RWPE1 (cell line): ENCODE measurements at regions not wholly inside any gene's neighbourhood (a gene's known extent, or its start where the extent isn't known, plus 50 kb on each side); places are given as distances from the start of the nearest gene placed in this dataset.
A peak's percentile ranks its signal among the peaks of the same experiment; 100 is the strongest.

Experiments used
- CTCF ChIA-PET: fragments of 350-600 bp; sonication (Branson Sonifier 250); formaldehyde crosslinking; extraction: SDS; loops from one replicate; lab custom pipeline; 2021; lab: Yijun Ruan, JAX
- POLR2A ChIA-PET: fragments of 400-600 bp; formaldehyde crosslinking; extraction: SDS; loops from one replicate; lab custom pipeline; 2020; ENCODE audit warnings: antibody characterized with exemption; ENCODE audit not compliant: low non-redundant PET; lab: Yijun Ruan, JAX
- DNase-seq: peaks from one replicate; pipeline ENCODE4 v3.0.0; 2012; ENCODE audit warnings: low spot score
- H3K27ac ChIP-seq: fragments of 450-650 bp; 2 replicates; pipeline ENCODE4 v1.5.1; 2017
- CTCF ChIP-seq: fragments of 450-650 bp; conservative IDR thresholded peaks from 2 replicates; pipeline ENCODE4 v1.5.1; 2017; ENCODE audit warnings: low read depth, mild to moderate bottlenecking

DNA sequence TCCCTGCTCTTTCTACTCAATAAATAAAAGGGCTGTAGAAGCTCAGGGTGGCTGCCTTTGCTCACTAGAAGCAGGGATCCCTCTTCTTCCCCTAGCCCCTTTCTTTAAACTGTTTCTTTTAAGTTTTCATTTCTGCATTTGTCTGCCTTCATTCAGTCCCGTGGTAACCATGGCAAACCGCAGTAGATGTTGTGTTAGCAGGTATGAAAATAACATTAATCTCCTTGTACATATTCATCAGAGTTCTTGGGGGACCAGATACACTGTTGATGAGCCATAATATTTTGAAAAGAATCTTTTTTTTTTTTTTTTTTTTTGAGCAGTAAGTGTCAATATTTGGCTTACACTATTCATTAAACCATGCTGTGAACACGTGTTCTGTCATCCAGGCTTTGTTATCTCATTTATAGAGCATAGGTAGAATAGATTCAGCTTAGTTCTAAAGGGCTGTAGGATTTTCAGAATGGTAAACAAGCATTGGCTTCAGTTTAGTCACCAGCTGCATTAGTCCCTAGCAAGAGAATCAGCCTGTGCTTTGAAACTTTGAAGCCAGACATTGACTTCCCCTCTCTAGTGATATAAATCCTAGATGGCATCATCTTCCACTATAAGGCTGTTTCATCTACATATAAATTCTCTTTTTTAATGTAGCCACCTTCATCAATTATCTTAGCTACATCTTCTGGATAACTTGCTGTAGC lies 59.4 kb upstream of the SPRY2 start:
- CTCF ChIA-PET, result no interaction called here
- POLR2A ChIA-PET, result interaction anchor here (0.7 kb wide), 1 partner anchor 15 kb away, joined by 9 read pairs; no protein-coding TSS in a partner anchor
- no peak for TF ChIP-seq CTCF
- no peak for DNase-seq
- H3K27ac ChIP-seq, result no peak overlapping the region

- ChIA-PET POLR2A (interaction anchor here (0.7 kb wide), 1 partner anchor 15 kb away, joined by 9 read pairs; no protein-coding TSS in a partner anchor), CTCF (no interaction called here)
- no peak for TF ChIP-seq CTCF
- no peak overlapping the region for H3K27ac ChIP-seq
- DNase-seq, result peak; percentile 10
Observed at GRCh38 chr13:80399340-80400163, 58.6 kb upstream of the SPRY2 start.
